ENCODE measurements at regions not wholly inside any gene's neighbourhood (a gene's known extent, or its start where the extent isn't known, plus 50 kb on each side); places are given as distances from the start of the nearest gene placed in this dataset.

GRCh38 chr7:28246921-28247461 lies 66.4 kb upstream of the JAZF1 start:
- H3K36me3 ChIP-seq (replicated peaks; ENCODE audit: insufficient read depth, low read depth), result no peaks in the 10 kb centered on the region
- no peaks in the 10 kb centered on the region for H4K20me1 ChIP-seq (ENCODE audit: insufficient read depth, poor library complexity, severe bottlenecking)
- H3K4me1 ChIP-seq (ENCODE audit: insufficient read depth), result no peaks in the 10 kb centered on the region
- H3K79me2 ChIP-seq, result no peaks in the 10 kb centered on the region
- H2AFZ ChIP-seq, result no peak overlapping the region
- H3K9me2 ChIP-seq (replicated peaks; ENCODE audit: insufficient read depth), result no peaks in the 10 kb centered on the region
- WGBS (ENCODE audit: low lambda C conversion rate, missing lambda C conversion rate), result 82% methylated on average over 7 of the region's 7 CpGs
- H3K4me3 ChIP-seq, result no peak overlapping the region
- TF ChIP-seq EZH2phosphoT487 (IDR thresholded peaks at IDR 0.05; ENCODE audit: low read depth, severe bottlenecking, unreplicated experiment), result no peak
- TF ChIP-seq CTCF (IDR thresholded peaks at IDR 0.05; ENCODE audit: poor library complexity), result no peak
- TF ChIP-seq EZH2 (IDR thresholded peaks at IDR 0.05; ENCODE audit: borderline replicate concordance), result no peak
- no peak overlapping the region for H3K27ac ChIP-seq
- H3K4me2 ChIP-seq, result no peak overlapping the region
- no peaks in the 10 kb centered on the region for H3K9me3 ChIP-seq (ENCODE audit: low read depth)
- DNase-seq (ENCODE audit: low spot score), result no peak
- no peaks in the 10 kb centered on the region for H3K27me3 ChIP-seq

GRCh38 chr7:28258240-28258639 lies 77.6 kb upstream of the JAZF1 start:
- no peak for DNase-seq (ENCODE audit: low spot score)
- Histone ChIP-seq H3K4me3 (no peak overlapping the region), H3K4me1 (ENCODE audit: insufficient read depth) (no peaks in the 10 kb centered on the region), H4K20me1 (ENCODE audit: insufficient read depth, poor library complexity, severe bottlenecking) (no peaks in the 10 kb centered on the region), H3K27ac (no peak overlapping the region), H2AFZ (no peak overlapping the region), H3K9me3 (ENCODE audit: low read depth) (no peaks in the 10 kb centered on the region), H3K9me2 (replicated peaks; ENCODE audit: insufficient read depth) (no peaks in the 10 kb centered on the region), H3K27me3 (no peaks in the 10 kb centered on the region), H3K36me3 (replicated peaks; ENCODE audit: insufficient read depth, low read depth) (no peaks in the 10 kb centered on the region), H3K79me2 (no peaks in the 10 kb centered on the region), H3K4me2 (no peak overlapping the region)
- WGBS (ENCODE audit: low lambda C conversion rate, missing lambda C conversion rate), result 38% methylated on average over 1 of the region's 1 CpG
- no peak for TF ChIP-seq EZH2phosphoT487 (IDR thresholded peaks at IDR 0.05; ENCODE audit: low read depth, severe bottlenecking, unreplicated experiment)
- no peak for TF ChIP-seq EZH2 (IDR thresholded peaks at IDR 0.05; ENCODE audit: borderline replicate concordance)
- TF ChIP-seq CTCF (IDR thresholded peaks at IDR 0.05; ENCODE audit: poor library complexity), result no peak

GRCh38 chr7:28260969-28261368 lies 80.4 kb upstream of the JAZF1 start:
- Histone ChIP-seq H3K27me3 (no peaks in the 10 kb centered on the region), H3K9me2 (replicated peaks; ENCODE audit: insufficient read depth) (no peaks in the 10 kb centered on the region), H3K36me3 (replicated peaks; ENCODE audit: insufficient read depth, low read depth) (no peaks in the 10 kb centered on the region), H3K4me1 (ENCODE audit: insufficient read depth) (no peaks in the 10 kb centered on the region), H2AFZ (no peak overlapping the region), H3K4me3 (no peak overlapping the region), H3K79me2 (no peaks in the 10 kb centered on the region), H3K27ac (no peak overlapping the region), H4K20me1 (ENCODE audit: insufficient read depth, poor library complexity, severe bottlenecking) (no peaks in the 10 kb centered on the region), H3K9me3 (ENCODE audit: low read depth) (no peaks in the 10 kb centered on the region), H3K4me2 (no peak overlapping the region)
- 79% methylated on average over 3 of the region's 3 CpGs for WGBS (ENCODE audit: low lambda C conversion rate, missing lambda C conversion rate)
- TF ChIP-seq EZH2phosphoT487 (IDR thresholded peaks at IDR 0.05; ENCODE audit: low read depth, severe bottlenecking, unreplicated experiment) (no peak), EZH2 (IDR thresholded peaks at IDR 0.05; ENCODE audit: borderline replicate concordance) (no peak), CTCF (IDR thresholded peaks at IDR 0.05; ENCODE audit: poor library complexity) (no peak)
- DNase-seq (ENCODE audit: low spot score), result no peak

Measured in hepatocyte (in vitro differentiated cells).